HEK293 (cell line): ENCODE measurements at regions not wholly inside any gene's neighbourhood (a gene's known extent, or its start where the extent isn't known, plus 50 kb on each side); places are given as distances from the start of the nearest gene placed in this dataset.

Experiments
- KLF9 ChIP-seq: fragments of 450-650 bp; formaldehyde crosslinking; IDR thresholded peaks from 2 replicates; pipeline ENCODE4 v1.5.1; 2016; ENCODE audit warnings: missing biosample characterization, missing genetic modification characterization, low read depth
- REST ChIP-seq: fragments of 450-650 bp; formaldehyde crosslinking; IDR thresholded peaks from 2 replicates; pipeline ENCODE4 v1.5.1; 2016; ENCODE audit warnings: missing biosample characterization, missing genetic modification characterization
- TCF7L2 ChIP-seq: IDR thresholded peaks from 2 replicates; pipeline ENCODE4 v1.6.1; 2011; ENCODE audit warnings: low read depth, mild to moderate bottlenecking, inconsistent platforms, low read length, moderate library complexity, borderline replicate concordance
- TRIM28 ChIP-seq: IDR thresholded peaks from 2 replicates; pipeline ENCODE4 v1.6.1; 2011; ENCODE audit warnings: low read length, control low read depth, borderline replicate concordance
- ZNF600 ChIP-seq: fragments of 450-650 bp; formaldehyde crosslinking; IDR thresholded peaks from 2 replicates; pipeline ENCODE4 v1.5.1; 2016; ENCODE audit warnings: missing biosample characterization, missing genetic modification characterization
- ZNF707 ChIP-seq: fragments of 450-650 bp; formaldehyde crosslinking; IDR thresholded peaks from 2 replicates; pipeline ENCODE4 v1.5.1; 2016; ENCODE audit warnings: missing biosample characterization, missing genetic modification characterization
- TF ChIP-seq, protein P1 (sequence below): fragments of 450-650 bp; formaldehyde crosslinking; IDR thresholded peaks from 2 replicates; pipeline ENCODE4 v1.5.1; 2016; ENCODE audit warnings: missing biosample characterization, missing genetic modification characterization

GRCh38 chr13:53436396-53436795 is 407.8 kb downstream of the OLFM4 start:
- TF ChIP-seq TCF7L2 (no peak), TRIM28 (no peak), ZNF707 (tag by site-specific recombination) (no peak), KLF9 (tag by site-specific recombination) (no peak), ZNF600 (no peak), REST (tag by site-specific recombination) (no peak)
- TF ChIP-seq, protein P1, sequence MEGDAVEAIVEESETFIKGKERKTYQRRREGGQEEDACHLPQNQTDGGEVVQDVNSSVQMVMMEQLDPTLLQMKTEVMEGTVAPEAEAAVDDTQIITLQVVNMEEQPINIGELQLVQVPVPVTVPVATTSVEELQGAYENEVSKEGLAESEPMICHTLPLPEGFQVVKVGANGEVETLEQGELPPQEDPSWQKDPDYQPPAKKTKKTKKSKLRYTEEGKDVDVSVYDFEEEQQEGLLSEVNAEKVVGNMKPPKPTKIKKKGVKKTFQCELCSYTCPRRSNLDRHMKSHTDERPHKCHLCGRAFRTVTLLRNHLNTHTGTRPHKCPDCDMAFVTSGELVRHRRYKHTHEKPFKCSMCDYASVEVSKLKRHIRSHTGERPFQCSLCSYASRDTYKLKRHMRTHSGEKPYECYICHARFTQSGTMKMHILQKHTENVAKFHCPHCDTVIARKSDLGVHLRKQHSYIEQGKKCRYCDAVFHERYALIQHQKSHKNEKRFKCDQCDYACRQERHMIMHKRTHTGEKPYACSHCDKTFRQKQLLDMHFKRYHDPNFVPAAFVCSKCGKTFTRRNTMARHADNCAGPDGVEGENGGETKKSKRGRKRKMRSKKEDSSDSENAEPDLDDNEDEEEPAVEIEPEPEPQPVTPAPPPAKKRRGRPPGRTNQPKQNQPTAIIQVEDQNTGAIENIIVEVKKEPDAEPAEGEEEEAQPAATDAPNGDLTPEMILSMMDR (tag by site-specific recombination) = no peak
